Activated T-cell treated with anti-CD3 and anti-CD28 coated beads, Interleukin-2, amount 50 U/mL, for 4 hours (primary cell): ENCODE measurements at regions not wholly inside any gene's neighbourhood (a gene's known extent, or its start where the extent isn't known, plus 50 kb on each side); places are given as distances from the start of the nearest gene placed in this dataset.

Experiments used
- ATAC-seq, 2 donors: fragments of 200-7000 bp; cut with Tn5 transposase; one replicate each; pipeline ENCODE4 v1.10.0; 2021
- DNase-seq: peaks from one replicate; pipeline ENCODE4 v3.0.0-alpha.2; 2020
- H3K27me3 Mint-ChIP-seq: one replicate; pipeline ENCODE4 v1.8.0; 2021; ENCODE audit warnings: low read depth, mixed read lengths
- H3K36me3 Mint-ChIP-seq: one replicate; pipeline ENCODE4 v1.8.0; 2022; ENCODE audit warnings: mixed read lengths; ENCODE audit not compliant: insufficient read depth
- H3K4me1 Mint-ChIP-seq: one replicate; pipeline ENCODE4 v1.8.0; 2021; ENCODE audit warnings: low read depth, mixed read lengths
- H3K4me3 Mint-ChIP-seq: one replicate; pipeline ENCODE4 v1.8.0; 2021; ENCODE audit warnings: mild to moderate bottlenecking, moderate library complexity, mixed read lengths
- H3K9me3 Mint-ChIP-seq: one replicate; pipeline ENCODE4 v1.8.0; 2021; ENCODE audit warnings: mixed read lengths

- Mint-ChIP-seq H3K4me3 (no peak overlapping the region), H3K4me1 (no peaks in the 10 kb centered on the region), H3K36me3 (no peaks in the 10 kb centered on the region), H3K9me3 (peaks cover 12% of the 10 kb centered on the region), H3K27me3 (no peaks in the 10 kb centered on the region)
- DNase-seq = no peak
- ATAC-seq = no peak
Observed at GRCh38 chr4:181650033-181650825, 593.0 kb upstream of the TENM3 start.

- peaks cover 8% of the 10 kb centered on the region for H3K9me3 Mint-ChIP-seq
- DNase-seq (no peak), ATAC-seq (no peak)
- no peaks in the 10 kb centered on the region for H3K27me3 Mint-ChIP-seq
- H3K4me3 Mint-ChIP-seq = no peak overlapping the region
- no peaks in the 10 kb centered on the region for H3K4me1 Mint-ChIP-seq
- no peaks in the 10 kb centered on the region for H3K36me3 Mint-ChIP-seq
Observed at GRCh38 chr4:181656748-181657147, 586.5 kb upstream of the TENM3 start.

- Mint-ChIP-seq H3K9me3 (peaks cover 5% of the 10 kb centered on the region), H3K4me3 (no peak overlapping the region), H3K36me3 (no peaks in the 10 kb centered on the region), H3K27me3 (no peaks in the 10 kb centered on the region), H3K4me1 (no peaks in the 10 kb centered on the region)
- ATAC-seq (no peak), DNase-seq (no peak)
Observed at GRCh38 chr4:181659202-181659601, 584.0 kb upstream of the TENM3 start.

GRCh38 chr4:181659876-181660275 is 583.3 kb upstream of the TENM3 start:
- Mint-ChIP-seq H3K9me3 (peaks cover 3% of the 10 kb centered on the region), H3K4me3 (no peak overlapping the region), H3K36me3 (no peaks in the 10 kb centered on the region), H3K4me1 (no peaks in the 10 kb centered on the region), H3K27me3 (no peaks in the 10 kb centered on the region)
- no peak for DNase-seq
- no peak for ATAC-seq

- H3K4me1 Mint-ChIP-seq = no peaks in the 10 kb centered on the region
- H3K4me3 Mint-ChIP-seq = no peak overlapping the region
- no peak for DNase-seq
- no peak for ATAC-seq
- no peaks in the 10 kb centered on the region for H3K36me3 Mint-ChIP-seq
- no peaks in the 10 kb centered on the region for H3K27me3 Mint-ChIP-seq
- no peaks in the 10 kb centered on the region for H3K9me3 Mint-ChIP-seq
Observed at GRCh38 chr4:181661090-181661489, 582.1 kb upstream of the TENM3 start.

- no peak for ATAC-seq
- H3K4me1 Mint-ChIP-seq = no peaks in the 10 kb centered on the region
- no peak overlapping the region for H3K4me3 Mint-ChIP-seq
- H3K36me3 Mint-ChIP-seq = no peaks in the 10 kb centered on the region
- no peaks in the 10 kb centered on the region for H3K9me3 Mint-ChIP-seq
- DNase-seq = no peak
- no peaks in the 10 kb centered on the region for H3K27me3 Mint-ChIP-seq
Observed at GRCh38 chr4:181661923-181662322, 581.3 kb upstream of the TENM3 start.

GRCh38 chr4:181662383-181662782 is 580.8 kb upstream of the TENM3 start:
- ATAC-seq = no peak
- Mint-ChIP-seq H3K4me3 (no peak overlapping the region), H3K36me3 (no peaks in the 10 kb centered on the region), H3K4me1 (no peaks in the 10 kb centered on the region), H3K27me3 (no peaks in the 10 kb centered on the region), H3K9me3 (no peaks in the 10 kb centered on the region)
- no peak for DNase-seq

- Mint-ChIP-seq H3K27me3 (no peaks in the 10 kb centered on the region), H3K9me3 (no peaks in the 10 kb centered on the region), H3K4me1 (no peaks in the 10 kb centered on the region), H3K4me3 (no peak overlapping the region), H3K36me3 (no peaks in the 10 kb centered on the region)
- no peak for ATAC-seq
- DNase-seq = no peak
Observed at GRCh38 chr4:181670506-181670905, 572.7 kb upstream of the TENM3 start.

GRCh38 chr4:181671672-181672071 is 571.5 kb upstream of the TENM3 start:
- no peaks in the 10 kb centered on the region for H3K9me3 Mint-ChIP-seq
- H3K27me3 Mint-ChIP-seq = no peaks in the 10 kb centered on the region
- ATAC-seq (no peak), DNase-seq (no peak)
- no peak overlapping the region for H3K4me3 Mint-ChIP-seq
- H3K36me3 Mint-ChIP-seq = no peaks in the 10 kb centered on the region
- H3K4me1 Mint-ChIP-seq = no peaks in the 10 kb centered on the region

GRCh38 chr4:181672751-181673150 is 570.5 kb upstream of the TENM3 start:
- no peak for DNase-seq
- no peak for ATAC-seq
- Mint-ChIP-seq H3K36me3 (no peaks in the 10 kb centered on the region), H3K4me3 (no peak overlapping the region), H3K4me1 (no peaks in the 10 kb centered on the region), H3K27me3 (no peaks in the 10 kb centered on the region), H3K9me3 (no peaks in the 10 kb centered on the region)

GRCh38 chr4:181674315-181674875 is 568.8 kb upstream of the TENM3 start:
- H3K4me3 Mint-ChIP-seq = no peak overlapping the region
- H3K4me1 Mint-ChIP-seq = no peaks in the 10 kb centered on the region
- no peaks in the 10 kb centered on the region for H3K27me3 Mint-ChIP-seq
- no peak for DNase-seq
- no peak for ATAC-seq
- no peaks in the 10 kb centered on the region for H3K36me3 Mint-ChIP-seq
- H3K9me3 Mint-ChIP-seq = no peaks in the 10 kb centered on the region

GRCh38 chr4:181676546-181676945 is 566.7 kb upstream of the TENM3 start:
- Mint-ChIP-seq H3K27me3 (no peaks in the 10 kb centered on the region), H3K36me3 (no peaks in the 10 kb centered on the region), H3K9me3 (no peaks in the 10 kb centered on the region), H3K4me3 (no peak overlapping the region), H3K4me1 (no peaks in the 10 kb centered on the region)
- no peak for DNase-seq
- ATAC-seq = no peak

- no peaks in the 10 kb centered on the region for H3K27me3 Mint-ChIP-seq
- no peak for ATAC-seq
- no peak for DNase-seq
- H3K4me1 Mint-ChIP-seq = no peaks in the 10 kb centered on the region
- no peaks in the 10 kb centered on the region for H3K36me3 Mint-ChIP-seq
- H3K4me3 Mint-ChIP-seq = no peak overlapping the region
- H3K9me3 Mint-ChIP-seq = peaks cover under 1% of the 10 kb centered on the region
Observed at GRCh38 chr4:181677201-181677600, 566.0 kb upstream of the TENM3 start.

- DNase-seq (no peak), ATAC-seq (no peak)
- no peak overlapping the region for H3K4me3 Mint-ChIP-seq
- H3K36me3 Mint-ChIP-seq = no peaks in the 10 kb centered on the region
- peaks cover 5% of the 10 kb centered on the region for H3K9me3 Mint-ChIP-seq
- H3K4me1 Mint-ChIP-seq = no peaks in the 10 kb centered on the region
- H3K27me3 Mint-ChIP-seq = no peaks in the 10 kb centered on the region
Observed at GRCh38 chr4:181677621-181678020, 565.6 kb upstream of the TENM3 start.

- Mint-ChIP-seq H3K36me3 (no peaks in the 10 kb centered on the region), H3K27me3 (no peaks in the 10 kb centered on the region), H3K4me1 (no peaks in the 10 kb centered on the region), H3K9me3 (peaks cover 5% of the 10 kb centered on the region), H3K4me3 (no peak overlapping the region)
- ATAC-seq (no peak), DNase-seq (no peak)
Observed at GRCh38 chr4:181679754-181680153, 563.4 kb upstream of the TENM3 start.
